ENCODE measurements at regions not wholly inside any gene's neighbourhood (a gene's known extent, or its start where the extent isn't known, plus 50 kb on each side); places are given as distances from the start of the nearest gene placed in this dataset.
A peak's percentile ranks its signal among the peaks of the same experiment; 100 is the strongest.

- DNase-seq (ENCODE audit: low read depth, low spot score) = peak; percentile 9
- H3K27ac ChIP-seq (ENCODE audit: control insufficient read depth, insufficient read depth, low read length) = no peak overlapping the region
- H3K9me1 ChIP-seq (ENCODE audit: control insufficient read depth, extremely low read depth, insufficient read depth, low read length) = no peaks in the 10 kb centered on the region
- H3K9ac ChIP-seq (ENCODE audit: control insufficient read depth, extremely low read depth, insufficient read depth, low read length) = no peak overlapping the region
- FAIRE-seq = peak; percentile 26
- H3K27me3 ChIP-seq (ENCODE audit: control insufficient read depth, extremely low read depth, insufficient read depth, low read length) = peaks cover 6% of the 10 kb centered on the region
- H3K4me2 ChIP-seq (ENCODE audit: control insufficient read depth, extremely low read depth, insufficient read depth, low read depth, low read length) = no peak overlapping the region
- dilution Hi-C loops (cut with MboI; ENCODE audit: extremely low pct_ligation_motif_present, low sequenced_read_pairs) = no loop called here
- no peaks in the 10 kb centered on the region for H3K79me2 ChIP-seq (ENCODE audit: control insufficient read depth, insufficient read depth, low read length)
- no peaks in the 10 kb centered on the region for H3K36me3 ChIP-seq (ENCODE audit: control insufficient read depth in 2 of 2, extremely low read depth in 1 of 2, insufficient read depth in 2 of 2, low read length in 2 of 2)
- no peaks in the 10 kb centered on the region for H4K20me1 ChIP-seq (ENCODE audit: control insufficient read depth, extremely low read depth, insufficient read depth, low read length)
- H2AFZ ChIP-seq (ENCODE audit: control insufficient read depth, low read length) = no peak overlapping the region
- TF ChIP-seq CTCF (optimal IDR thresholded peaks at IDR 0.05 in 1 of 3, IDR thresholded peaks at IDR 0.05 in 1 of 3, conservative IDR thresholded peaks at IDR 0.05 in 1 of 3; ENCODE audit: extremely low read depth in 1 of 3, insufficient read depth in 2 of 3, low read length in 3 of 3) (peak; percentile 48 to 62 (median 56)), EZH2 (IDR thresholded peaks at IDR 0.05; ENCODE audit: low read length) (no peak)
- no peaks in the 10 kb centered on the region for H3K4me1 ChIP-seq (ENCODE audit: control insufficient read depth, extremely low read depth, insufficient read depth, low read length)
- no peaks in the 10 kb centered on the region for H3K9me3 ChIP-seq (ENCODE audit: control insufficient read depth, low read depth, low read length)
- H3K4me3 ChIP-seq (ENCODE audit: control insufficient read depth in 2 of 3, extremely low read depth in 1 of 3, insufficient read depth in 2 of 3, low read depth in 1 of 3, low read length in 3 of 3) = no peak overlapping the region
Measured at GRCh38 chr1:29849038-29849750, 612.9 kb downstream of the PTPRU start.

DNA sequence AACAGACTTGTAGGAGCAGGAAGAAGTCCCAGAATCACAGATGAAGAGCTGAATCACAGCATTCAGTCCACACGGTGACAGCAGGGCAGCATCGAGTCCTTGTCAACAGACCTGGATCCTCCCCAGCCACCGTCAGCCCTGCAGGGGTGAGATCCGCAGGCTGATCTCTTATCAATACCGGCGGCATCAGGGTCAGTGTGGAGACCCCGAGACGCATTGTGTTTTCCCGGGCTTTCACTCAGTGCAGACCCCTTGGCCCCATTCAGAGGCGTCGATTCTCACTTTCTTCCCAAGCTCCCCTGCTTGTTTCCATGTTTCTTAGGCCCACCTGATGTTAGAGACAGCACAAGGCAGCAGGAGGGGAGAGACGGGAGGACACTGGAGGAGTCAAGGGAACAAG lies 609.6 kb downstream of the PTPRU start:
- FAIRE-seq = no peak
- H3K27ac ChIP-seq (ENCODE audit: control insufficient read depth, insufficient read depth, low read length) = no peak overlapping the region
- no peaks in the 10 kb centered on the region for H3K4me1 ChIP-seq (ENCODE audit: control insufficient read depth, extremely low read depth, insufficient read depth, low read length)
- no peaks in the 10 kb centered on the region for H3K9me1 ChIP-seq (ENCODE audit: control insufficient read depth, extremely low read depth, insufficient read depth, low read length)
- H3K79me2 ChIP-seq (ENCODE audit: control insufficient read depth, insufficient read depth, low read length) = no peaks in the 10 kb centered on the region
- H3K9ac ChIP-seq (ENCODE audit: control insufficient read depth, extremely low read depth, insufficient read depth, low read length) = no peak overlapping the region
- no peak overlapping the region for H3K4me2 ChIP-seq (ENCODE audit: control insufficient read depth, extremely low read depth, insufficient read depth, low read depth, low read length)
- peaks cover 6% of the 10 kb centered on the region for H3K27me3 ChIP-seq (ENCODE audit: control insufficient read depth, extremely low read depth, insufficient read depth, low read length)
- H4K20me1 ChIP-seq (ENCODE audit: control insufficient read depth, extremely low read depth, insufficient read depth, low read length) = no peaks in the 10 kb centered on the region
- no peak overlapping the region for H3K4me3 ChIP-seq (ENCODE audit: control insufficient read depth in 2 of 3, extremely low read depth in 1 of 3, insufficient read depth in 2 of 3, low read depth in 1 of 3, low read length in 3 of 3)
- no peak overlapping the region for H2AFZ ChIP-seq (ENCODE audit: control insufficient read depth, low read length)
- no peaks in the 10 kb centered on the region for H3K36me3 ChIP-seq (ENCODE audit: control insufficient read depth in 2 of 2, extremely low read depth in 1 of 2, insufficient read depth in 2 of 2, low read length in 2 of 2)
- dilution Hi-C loops (cut with MboI; ENCODE audit: extremely low pct_ligation_motif_present, low sequenced_read_pairs) = no loop called here
- TF ChIP-seq CTCF (optimal IDR thresholded peaks at IDR 0.05 in 1 of 3, IDR thresholded peaks at IDR 0.05 in 1 of 3, conservative IDR thresholded peaks at IDR 0.05 in 1 of 3; ENCODE audit: extremely low read depth in 1 of 3, insufficient read depth in 2 of 3, low read length in 3 of 3) (no peak), EZH2 (IDR thresholded peaks at IDR 0.05; ENCODE audit: low read length) (no peak)
- peaks cover 6% of the 10 kb centered on the region for H3K9me3 ChIP-seq (ENCODE audit: control insufficient read depth, low read depth, low read length)
- DNase-seq (ENCODE audit: low read depth, low spot score) = no peak

Measured in keratinocyte (primary cell).